Thyroid gland (tissue), 4 donors: ENCODE measurements at regions not wholly inside any gene's neighbourhood (a gene's known extent, or its start where the extent isn't known, plus 50 kb on each side); places are given as distances from the start of the nearest gene placed in this dataset.

Experiments used
- DNase-seq, 2 donors: peaks; one replicate each; pipeline ENCODE4 v3.0.0-alpha.2; 2019
- H3K27ac ChIP-seq, 3 donors: fragments of 200-600 bp; sonication (generic); 1 replicate in 2 of 3; 2 replicates in 1 of 3; pipeline ENCODE4 v1.5.1; 2016 to 2019; ENCODE audit warnings: mild to moderate bottlenecking in 1 of 3, moderate library complexity in 1 of 3
- H3K27me3 ChIP-seq: fragments of 200-600 bp; sonication (generic); one replicate; pipeline ENCODE4 v1.5.1; 2019
- H3K36me3 ChIP-seq, 2 donors: fragments of 200-600 bp; sonication (generic); one replicate each; pipeline ENCODE4 v1.5.1; 2016 to 2019
- H3K4me1 ChIP-seq, 2 donors: fragments of 200-600 bp; sonication (generic); one replicate each; pipeline ENCODE4 v1.5.1; 2017 to 2019
- H3K4me3 ChIP-seq, 3 donors: fragments of 200-600 bp; sonication (generic); replicated peaks in 1 of 3; 1 replicate in 2 of 3; 2 replicates in 1 of 3; pipeline ENCODE4 v1.5.1; 2016; ENCODE audit warnings: mild to moderate bottlenecking in 1 of 3
- H3K9me3 ChIP-seq: fragments of 200-600 bp; sonication (generic); one replicate; pipeline ENCODE4 v1.5.1; 2017
- POLR2A ChIP-seq, 2 donors: fragments of 450-650 bp; IDR thresholded peaks; one replicate each; pipeline ENCODE4 v1.6.1; 2017; ENCODE audit warnings: antibody characterized with exemption in 2 of 2, mild to moderate bottlenecking in 2 of 2, moderate library complexity in 1 of 2
- WGBS, 2 donors: methylation state at CpG; one replicate each; pipeline ENCODE4 v1.1.5; 2017; 5-methylcytosine and 5-hydroxymethylcytosine counted together
- intact Hi-C: fragments of 100-400 bp; cut with DNase I; formaldehyde crosslinking; loops from one replicate; pipeline ENCODE4 v1.15.1; 2023
- TF ChIP-seq, protein P1 (sequence below), 6 experiments: fragments of 200-600 bp in 3 of 6; fragments of 450-650 bp in 3 of 6; sonication (generic) in 3 of 6; IDR thresholded peaks; one replicate each; pipeline ENCODE4 v1.5.1; 2016 to 2019; ENCODE audit warnings: antibody characterized with exemption in 6 of 6, mild to moderate bottlenecking in 2 of 6, inconsistent platforms in 1 of 6, moderate library complexity in 1 of 6

- H3K9me3 ChIP-seq: no peaks in the 10 kb centered on the region
- no peak for DNase-seq
- no peak overlapping the region for H3K4me3 ChIP-seq
- no peak overlapping the region for H3K27ac ChIP-seq
- no peaks in the 10 kb centered on the region for H3K4me1 ChIP-seq
- intact Hi-C loops: no loop called here
- WGBS, 2 donors: 91 to 100% methylated on average over 1 of the region's 1 CpG
- H3K36me3 ChIP-seq: no peaks in the 10 kb centered on the region
- H3K27me3 ChIP-seq: no peaks in the 10 kb centered on the region
- TF ChIP-seq POLR2A (IDR thresholded peaks at IDR 0.05): no peak
- TF ChIP-seq, protein P1, sequence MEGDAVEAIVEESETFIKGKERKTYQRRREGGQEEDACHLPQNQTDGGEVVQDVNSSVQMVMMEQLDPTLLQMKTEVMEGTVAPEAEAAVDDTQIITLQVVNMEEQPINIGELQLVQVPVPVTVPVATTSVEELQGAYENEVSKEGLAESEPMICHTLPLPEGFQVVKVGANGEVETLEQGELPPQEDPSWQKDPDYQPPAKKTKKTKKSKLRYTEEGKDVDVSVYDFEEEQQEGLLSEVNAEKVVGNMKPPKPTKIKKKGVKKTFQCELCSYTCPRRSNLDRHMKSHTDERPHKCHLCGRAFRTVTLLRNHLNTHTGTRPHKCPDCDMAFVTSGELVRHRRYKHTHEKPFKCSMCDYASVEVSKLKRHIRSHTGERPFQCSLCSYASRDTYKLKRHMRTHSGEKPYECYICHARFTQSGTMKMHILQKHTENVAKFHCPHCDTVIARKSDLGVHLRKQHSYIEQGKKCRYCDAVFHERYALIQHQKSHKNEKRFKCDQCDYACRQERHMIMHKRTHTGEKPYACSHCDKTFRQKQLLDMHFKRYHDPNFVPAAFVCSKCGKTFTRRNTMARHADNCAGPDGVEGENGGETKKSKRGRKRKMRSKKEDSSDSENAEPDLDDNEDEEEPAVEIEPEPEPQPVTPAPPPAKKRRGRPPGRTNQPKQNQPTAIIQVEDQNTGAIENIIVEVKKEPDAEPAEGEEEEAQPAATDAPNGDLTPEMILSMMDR (IDR thresholded peaks at IDR 0.05): no peak
Observed at GRCh38 chr2:224137208-224137607, 98.1 kb upstream of the SERPINE2 start.

DNA sequence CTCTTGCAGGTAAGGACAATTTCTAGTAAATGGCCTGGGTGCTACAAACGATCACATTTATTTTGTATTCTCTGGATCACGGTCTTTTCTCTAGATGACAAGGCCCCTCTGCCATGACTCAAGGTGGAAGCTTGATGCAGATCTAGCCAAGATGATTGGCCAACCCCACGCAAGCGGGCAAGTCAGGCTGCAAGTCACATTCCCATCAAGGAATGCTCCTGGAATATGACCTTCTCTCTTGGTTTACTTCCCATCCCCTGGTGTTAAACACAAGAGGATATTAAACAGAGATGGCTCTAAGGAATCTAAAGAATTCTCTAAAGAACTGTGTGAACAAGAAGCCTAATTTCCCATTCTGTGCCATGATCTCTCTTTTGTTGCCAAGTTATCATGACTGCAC is 97.3 kb upstream of the SERPINE2 start:
- 96% methylated on average over 4 of the region's 4 CpGs for WGBS, 2 donors
- H3K36me3 ChIP-seq: no peaks in the 10 kb centered on the region
- no peak for DNase-seq

GRCh38 chr2:224135881-224136280 is 96.8 kb upstream of the SERPINE2 start:
- H3K27ac ChIP-seq: no peak overlapping the region
- no peak for TF ChIP-seq POLR2A (IDR thresholded peaks at IDR 0.05)
- TF ChIP-seq, protein P1 (IDR thresholded peaks at IDR 0.05): no peak
- H3K36me3 ChIP-seq: no peaks in the 10 kb centered on the region
- no peaks in the 10 kb centered on the region for H3K4me1 ChIP-seq
- no peak for DNase-seq
- H3K27me3 ChIP-seq: no peaks in the 10 kb centered on the region
- intact Hi-C loops: no loop called here
- no peaks in the 10 kb centered on the region for H3K9me3 ChIP-seq
- no peak overlapping the region for H3K4me3 ChIP-seq
- 86 to 89% methylated on average over 5 of the region's 5 CpGs for WGBS, 2 donors

More for the DNA sequence above, 97.3 kb upstream of the SERPINE2 start:
- Histone ChIP-seq H3K9me3 (no peaks in the 10 kb centered on the region), H3K4me1 (no peaks in the 10 kb centered on the region), H3K27ac (no peak overlapping the region), H3K4me3 (no peak overlapping the region), H3K27me3 (no peaks in the 10 kb centered on the region)
- TF ChIP-seq, protein P1 (IDR thresholded peaks at IDR 0.05): no peak
- no peak for TF ChIP-seq POLR2A (IDR thresholded peaks at IDR 0.05)
- intact Hi-C loops: no loop called here

- 69 to 80% methylated on average over 4 of the region's 4 CpGs for WGBS, 2 donors
Observed at GRCh38 chr2:224134003-224134734, 95.1 kb upstream of the SERPINE2 start.

GRCh38 chr2:224133387-224133786 is 94.3 kb upstream of the SERPINE2 start:
- Histone ChIP-seq H3K27ac (no peak overlapping the region), H3K9me3 (no peaks in the 10 kb centered on the region), H3K4me3 (no peak overlapping the region), H3K4me1 (no peaks in the 10 kb centered on the region), H3K27me3 (no peaks in the 10 kb centered on the region), H3K36me3 (no peaks in the 10 kb centered on the region)
- no peak for TF ChIP-seq POLR2A (IDR thresholded peaks at IDR 0.05)
- TF ChIP-seq, protein P1 (IDR thresholded peaks at IDR 0.05): no peak
- WGBS, 2 donors: 77 to 85% methylated on average over 4 of the region's 4 CpGs
- intact Hi-C loops: no loop called here
- no peak for DNase-seq

More at GRCh38 chr2:224134003-224134734, 95.1 kb upstream of the SERPINE2 start:
- intact Hi-C loops: no loop called here
- H3K27me3 ChIP-seq: no peaks in the 10 kb centered on the region
- H3K4me3 ChIP-seq: no peak overlapping the region
- H3K4me1 ChIP-seq: no peaks in the 10 kb centered on the region
- no peaks in the 10 kb centered on the region for H3K9me3 ChIP-seq
- H3K36me3 ChIP-seq: no peaks in the 10 kb centered on the region
- TF ChIP-seq, protein P1 (IDR thresholded peaks at IDR 0.05): no peak
- TF ChIP-seq POLR2A (IDR thresholded peaks at IDR 0.05): no peak
- no peak overlapping the region for H3K27ac ChIP-seq
- no peak for DNase-seq
